ENCODE measurements at regions not wholly inside any gene's neighbourhood (a gene's known extent, or its start where the extent isn't known, plus 50 kb on each side); places are given as distances from the start of the nearest gene placed in this dataset.

- Histone ChIP-seq H3K4me2 (ENCODE audit: low read length) (no peak overlapping the region), H3K4ac (ENCODE audit: low read depth, low read length) (no peak overlapping the region), H3K9me3 (ENCODE audit: insufficient read depth, low read depth, low read length) (no peaks in the 10 kb centered on the region), H3K23ac (ENCODE audit: low read length) (no peak overlapping the region), H4K8ac (ENCODE audit: low read depth, low read length) (no peak overlapping the region), H3K18ac (ENCODE audit: low read length) (no peak overlapping the region), H3K27ac (ENCODE audit: low read depth, low read length) (no peak overlapping the region), H2BK120ac (ENCODE audit: insufficient read depth, low read length, poor library complexity) (no peak overlapping the region), H3K79me1 (ENCODE audit: low read length) (no peaks in the 10 kb centered on the region), H2BK5ac (ENCODE audit: low read depth, low read length, poor library complexity) (no peak overlapping the region), H3K9ac (ENCODE audit: low read length) (no peak overlapping the region), H4K12ac (ENCODE audit: low read depth, low read length) (no peak overlapping the region), H3K4me1 (ENCODE audit: control insufficient read depth in 1 of 2, insufficient read depth in 2 of 2, low read length in 2 of 2) (no peaks in the 10 kb centered on the region), H2AK5ac (ENCODE audit: low read length) (no peak overlapping the region), H3K36me3 (ENCODE audit: control insufficient read depth in 1 of 2, insufficient read depth in 2 of 2, low read length in 2 of 2) (no peaks in the 10 kb centered on the region), H2BK12ac (ENCODE audit: low read length) (no peak overlapping the region), H3K79me2 (ENCODE audit: control insufficient read depth, insufficient read depth, low read length, poor library complexity) (no peaks in the 10 kb centered on the region), H3K4me3 (ENCODE audit: low read depth, low read length) (no peak overlapping the region), H3K27me3 (ENCODE audit: insufficient read depth, low read length) (no peaks in the 10 kb centered on the region), H4K91ac (ENCODE audit: low read depth, low read length) (no peak overlapping the region), H2AFZ (ENCODE audit: insufficient read depth, low read length, poor library complexity) (no peak overlapping the region), H3K14ac (ENCODE audit: low read length) (no peak overlapping the region)
- no CpG with 5 or more reads among the region's 1 CpG for WGBS (ENCODE audit: extremely low coverage, insufficient coverage, insufficient read length)
- DNase-seq: peak in 1 of 2 donors; percentile 20
Measured at GRCh38 chr4:122090989-122091388, 61.1 kb upstream of the BLTP1 start.

GRCh38 chr4:122086338-122087065, 65.6 kb upstream of the BLTP1 start:
- H3K23ac ChIP-seq (ENCODE audit: low read length): no peak overlapping the region
- no peak overlapping the region for H2BK5ac ChIP-seq (ENCODE audit: low read depth, low read length, poor library complexity)
- H2BK120ac ChIP-seq (ENCODE audit: insufficient read depth, low read length, poor library complexity): no peak overlapping the region
- no peaks in the 10 kb centered on the region for H3K27me3 ChIP-seq (ENCODE audit: insufficient read depth, low read length)
- H2BK12ac ChIP-seq (ENCODE audit: low read length): no peak overlapping the region
- no peak overlapping the region for H3K4me2 ChIP-seq (ENCODE audit: low read length)
- no peak overlapping the region for H3K9ac ChIP-seq (ENCODE audit: low read length)
- H3K9me3 ChIP-seq (ENCODE audit: insufficient read depth, low read depth, low read length): no peaks in the 10 kb centered on the region
- no peak overlapping the region for H4K91ac ChIP-seq (ENCODE audit: low read depth, low read length)
- no peaks in the 10 kb centered on the region for H3K79me1 ChIP-seq (ENCODE audit: low read length)
- no peaks in the 10 kb centered on the region for H3K79me2 ChIP-seq (ENCODE audit: control insufficient read depth, insufficient read depth, low read length, poor library complexity)
- DNase-seq: no peak
- no peak overlapping the region for H3K4me3 ChIP-seq (ENCODE audit: low read depth, low read length)
- H4K12ac ChIP-seq (ENCODE audit: low read depth, low read length): no peak overlapping the region
- no CpG with 5 or more reads among the region's 4 CpGs for WGBS (ENCODE audit: extremely low coverage, insufficient coverage, insufficient read length)
- H3K36me3 ChIP-seq (ENCODE audit: control insufficient read depth in 1 of 2, insufficient read depth in 2 of 2, low read length in 2 of 2): no peaks in the 10 kb centered on the region
- no peak overlapping the region for H2AFZ ChIP-seq (ENCODE audit: insufficient read depth, low read length, poor library complexity)
- H3K4me1 ChIP-seq (ENCODE audit: control insufficient read depth in 1 of 2, insufficient read depth in 2 of 2, low read length in 2 of 2): no peaks in the 10 kb centered on the region
- no peak overlapping the region for H3K18ac ChIP-seq (ENCODE audit: low read length)
- H3K4ac ChIP-seq (ENCODE audit: low read depth, low read length): no peak overlapping the region
- no peak overlapping the region for H2AK5ac ChIP-seq (ENCODE audit: low read length)
- no peak overlapping the region for H3K14ac ChIP-seq (ENCODE audit: low read length)
- no peak overlapping the region for H4K8ac ChIP-seq (ENCODE audit: low read depth, low read length)
- H3K27ac ChIP-seq (ENCODE audit: low read depth, low read length): no peak overlapping the region

GRCh38 chr4:122083989-122084388, 68.1 kb upstream of the BLTP1 start:
- Histone ChIP-seq H3K23ac (ENCODE audit: low read length) (no peak overlapping the region), H3K27ac (ENCODE audit: low read depth, low read length) (no peak overlapping the region), H3K4ac (ENCODE audit: low read depth, low read length) (no peak overlapping the region), H4K91ac (ENCODE audit: low read depth, low read length) (no peak overlapping the region), H2BK120ac (ENCODE audit: insufficient read depth, low read length, poor library complexity) (no peak overlapping the region), H3K4me3 (ENCODE audit: low read depth, low read length) (no peak overlapping the region), H2BK5ac (ENCODE audit: low read depth, low read length, poor library complexity) (no peak overlapping the region), H3K4me2 (ENCODE audit: low read length) (no peak overlapping the region), H3K14ac (ENCODE audit: low read length) (no peak overlapping the region), H3K18ac (ENCODE audit: low read length) (no peak overlapping the region), H3K79me2 (ENCODE audit: control insufficient read depth, insufficient read depth, low read length, poor library complexity) (no peaks in the 10 kb centered on the region), H4K12ac (ENCODE audit: low read depth, low read length) (no peak overlapping the region), H2AK5ac (ENCODE audit: low read length) (no peak overlapping the region), H3K79me1 (ENCODE audit: low read length) (no peaks in the 10 kb centered on the region), H3K27me3 (ENCODE audit: insufficient read depth, low read length) (no peaks in the 10 kb centered on the region), H3K36me3 (ENCODE audit: control insufficient read depth in 1 of 2, insufficient read depth in 2 of 2, low read length in 2 of 2) (no peaks in the 10 kb centered on the region), H3K4me1 (ENCODE audit: control insufficient read depth in 1 of 2, insufficient read depth in 2 of 2, low read length in 2 of 2) (no peaks in the 10 kb centered on the region), H4K8ac (ENCODE audit: low read depth, low read length) (no peak overlapping the region), H2AFZ (ENCODE audit: insufficient read depth, low read length, poor library complexity) (no peak overlapping the region), H2BK12ac (ENCODE audit: low read length) (no peak overlapping the region), H3K9me3 (ENCODE audit: insufficient read depth, low read depth, low read length) (no peaks in the 10 kb centered on the region), H3K9ac (ENCODE audit: low read length) (no peak overlapping the region)
- WGBS (ENCODE audit: extremely low coverage, insufficient coverage, insufficient read length): no CpG with 5 or more reads among the region's 1 CpG
- no peak for DNase-seq

- Histone ChIP-seq H3K4me3 (ENCODE audit: low read depth, low read length) (no peak overlapping the region), H3K23ac (ENCODE audit: low read length) (no peak overlapping the region), H4K91ac (ENCODE audit: low read depth, low read length) (no peak overlapping the region), H3K36me3 (ENCODE audit: control insufficient read depth in 1 of 2, insufficient read depth in 2 of 2, low read length in 2 of 2) (no peaks in the 10 kb centered on the region), H3K9ac (ENCODE audit: low read length) (no peak overlapping the region), H3K4me2 (ENCODE audit: low read length) (no peak overlapping the region), H3K27ac (ENCODE audit: low read depth, low read length) (no peak overlapping the region), H2AK5ac (ENCODE audit: low read length) (no peak overlapping the region), H2BK120ac (ENCODE audit: insufficient read depth, low read length, poor library complexity) (no peak overlapping the region), H2AFZ (ENCODE audit: insufficient read depth, low read length, poor library complexity) (no peak overlapping the region), H3K79me2 (ENCODE audit: control insufficient read depth, insufficient read depth, low read length, poor library complexity) (no peaks in the 10 kb centered on the region), H3K4me1 (ENCODE audit: control insufficient read depth in 1 of 2, insufficient read depth in 2 of 2, low read length in 2 of 2) (no peaks in the 10 kb centered on the region), H2BK5ac (ENCODE audit: low read depth, low read length, poor library complexity) (no peak overlapping the region), H2BK12ac (ENCODE audit: low read length) (no peak overlapping the region), H3K9me3 (ENCODE audit: insufficient read depth, low read depth, low read length) (no peaks in the 10 kb centered on the region), H3K79me1 (ENCODE audit: low read length) (no peaks in the 10 kb centered on the region), H3K18ac (ENCODE audit: low read length) (no peak overlapping the region), H4K8ac (ENCODE audit: low read depth, low read length) (no peak overlapping the region), H4K12ac (ENCODE audit: low read depth, low read length) (no peak overlapping the region), H3K27me3 (ENCODE audit: insufficient read depth, low read length) (no peaks in the 10 kb centered on the region), H3K4ac (ENCODE audit: low read depth, low read length) (no peak overlapping the region), H3K14ac (ENCODE audit: low read length) (no peak overlapping the region)
- no peak for DNase-seq
- WGBS (ENCODE audit: extremely low coverage, insufficient coverage, insufficient read length): no CpG with 5 or more reads among the region's 1 CpG
Measured at GRCh38 chr4:122083351-122083750, 68.8 kb upstream of the BLTP1 start.

Measured in trophoblast cell (in vitro differentiated cells and primary cell).